Ishikawa (cell line): ENCODE measurements at regions not wholly inside any gene's neighbourhood (a gene's known extent, or its start where the extent isn't known, plus 50 kb on each side); places are given as distances from the start of the nearest gene placed in this dataset.

Experiments used
- CEBPB ChIP-seq: IDR thresholded peaks from 2 replicates; pipeline ENCODE4 v1.6.1; 2012
- CREB1 ChIP-seq: IDR thresholded peaks from 2 replicates; pipeline ENCODE4 v1.6.1; 2012; ENCODE audit warnings: low read depth
- EGR1 ChIP-seq: IDR thresholded peaks from 2 replicates; pipeline ENCODE4 v1.6.1; 2012
- EP300 ChIP-seq: IDR thresholded peaks from 2 replicates; pipeline ENCODE4 v1.6.1; 2012; ENCODE audit warnings: borderline replicate concordance
- FOXM1 ChIP-seq: IDR thresholded peaks from 2 replicates; pipeline ENCODE4 v1.6.1; 2012; ENCODE audit warnings: low read depth, borderline replicate concordance
- NFIC ChIP-seq: IDR thresholded peaks from 2 replicates; pipeline ENCODE4 v1.6.1; 2012
- RAD21 ChIP-seq: IDR thresholded peaks from 2 replicates; pipeline ENCODE4 v1.6.1; 2012; ENCODE audit warnings: low read depth
- TAF1 ChIP-seq: IDR thresholded peaks from 2 replicates; pipeline ENCODE4 v1.6.1; 2012; ENCODE audit warnings: low read depth, mild to moderate bottlenecking
- TCF12 ChIP-seq: IDR thresholded peaks from 2 replicates; pipeline ENCODE4 v1.6.1; 2012; ENCODE audit warnings: low read depth
- TEAD4 ChIP-seq: IDR thresholded peaks from 2 replicates; pipeline ENCODE4 v1.6.1; 2012
- YY1 ChIP-seq: IDR thresholded peaks from 2 replicates; pipeline ENCODE4 v1.6.1; 2012; ENCODE audit warnings: low read depth
- ZBTB7A ChIP-seq: IDR thresholded peaks from 2 replicates; pipeline ENCODE4 v1.6.1; 2012; ENCODE audit warnings: low read depth
- TF ChIP-seq, protein P1 (sequence below): IDR thresholded peaks from 2 replicates; pipeline ENCODE4 v1.6.1; 2012
- TF ChIP-seq, protein P2 (sequence below): IDR thresholded peaks from 2 replicates; pipeline ENCODE4 v1.6.1; 2012; ENCODE audit warnings: low read depth, mild to moderate bottlenecking
- TF ChIP-seq, protein P3 (sequence below): IDR thresholded peaks from 2 replicates; pipeline ENCODE4 v1.6.1; 2012

GRCh38 chr9:17962747-17963146, 383.9 kb downstream of the SH3GL2 start:
- TF ChIP-seq CEBPB, result no peak

DNA sequence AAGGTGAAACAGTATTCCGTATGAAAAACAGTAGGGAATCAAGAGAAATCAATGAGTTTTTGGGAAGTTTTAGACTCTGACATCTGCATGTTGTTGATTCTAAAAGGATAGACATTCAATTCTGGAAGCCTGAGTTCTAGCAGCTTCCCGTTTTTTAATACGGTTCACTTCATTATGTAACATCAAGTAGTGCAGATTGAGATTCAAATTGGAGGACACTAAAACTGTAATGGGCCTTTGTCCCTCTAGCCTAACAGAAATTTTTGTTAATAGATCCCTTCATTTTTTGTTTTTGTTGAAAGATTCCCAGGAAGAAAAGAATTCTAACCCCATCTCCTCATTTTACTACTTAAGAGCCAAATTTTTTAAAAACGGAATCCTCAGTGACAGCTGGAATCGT, 384.6 kb downstream of the SH3GL2 start:
- TF ChIP-seq, protein P1, sequence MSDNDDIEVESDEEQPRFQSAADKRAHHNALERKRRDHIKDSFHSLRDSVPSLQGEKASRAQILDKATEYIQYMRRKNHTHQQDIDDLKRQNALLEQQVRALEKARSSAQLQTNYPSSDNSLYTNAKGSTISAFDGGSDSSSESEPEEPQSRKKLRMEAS, result no peak
- TF ChIP-seq FOXM1 (no peak), CEBPB (no peak), EP300 (no peak), RAD21 (no peak), EGR1 (no peak), TAF1 (no peak), TCF12 (no peak), ZBTB7A (no peak), TEAD4 (no peak)
- TF ChIP-seq, protein P2, sequence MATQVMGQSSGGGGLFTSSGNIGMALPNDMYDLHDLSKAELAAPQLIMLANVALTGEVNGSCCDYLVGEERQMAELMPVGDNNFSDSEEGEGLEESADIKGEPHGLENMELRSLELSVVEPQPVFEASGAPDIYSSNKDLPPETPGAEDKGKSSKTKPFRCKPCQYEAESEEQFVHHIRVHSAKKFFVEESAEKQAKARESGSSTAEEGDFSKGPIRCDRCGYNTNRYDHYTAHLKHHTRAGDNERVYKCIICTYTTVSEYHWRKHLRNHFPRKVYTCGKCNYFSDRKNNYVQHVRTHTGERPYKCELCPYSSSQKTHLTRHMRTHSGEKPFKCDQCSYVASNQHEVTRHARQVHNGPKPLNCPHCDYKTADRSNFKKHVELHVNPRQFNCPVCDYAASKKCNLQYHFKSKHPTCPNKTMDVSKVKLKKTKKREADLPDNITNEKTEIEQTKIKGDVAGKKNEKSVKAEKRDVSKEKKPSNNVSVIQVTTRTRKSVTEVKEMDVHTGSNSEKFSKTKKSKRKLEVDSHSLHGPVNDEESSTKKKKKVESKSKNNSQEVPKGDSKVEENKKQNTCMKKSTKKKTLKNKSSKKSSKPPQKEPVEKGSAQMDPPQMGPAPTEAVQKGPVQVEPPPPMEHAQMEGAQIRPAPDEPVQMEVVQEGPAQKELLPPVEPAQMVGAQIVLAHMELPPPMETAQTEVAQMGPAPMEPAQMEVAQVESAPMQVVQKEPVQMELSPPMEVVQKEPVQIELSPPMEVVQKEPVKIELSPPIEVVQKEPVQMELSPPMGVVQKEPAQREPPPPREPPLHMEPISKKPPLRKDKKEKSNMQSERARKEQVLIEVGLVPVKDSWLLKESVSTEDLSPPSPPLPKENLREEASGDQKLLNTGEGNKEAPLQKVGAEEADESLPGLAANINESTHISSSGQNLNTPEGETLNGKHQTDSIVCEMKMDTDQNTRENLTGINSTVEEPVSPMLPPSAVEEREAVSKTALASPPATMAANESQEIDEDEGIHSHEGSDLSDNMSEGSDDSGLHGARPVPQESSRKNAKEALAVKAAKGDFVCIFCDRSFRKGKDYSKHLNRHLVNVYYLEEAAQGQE, result no peak
- TF ChIP-seq, protein P3, sequence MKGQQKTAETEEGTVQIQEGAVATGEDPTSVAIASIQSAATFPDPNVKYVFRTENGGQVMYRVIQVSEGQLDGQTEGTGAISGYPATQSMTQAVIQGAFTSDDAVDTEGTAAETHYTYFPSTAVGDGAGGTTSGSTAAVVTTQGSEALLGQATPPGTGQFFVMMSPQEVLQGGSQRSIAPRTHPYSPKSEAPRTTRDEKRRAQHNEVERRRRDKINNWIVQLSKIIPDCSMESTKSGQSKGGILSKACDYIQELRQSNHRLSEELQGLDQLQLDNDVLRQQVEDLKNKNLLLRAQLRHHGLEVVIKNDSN, result no peak

DNA sequence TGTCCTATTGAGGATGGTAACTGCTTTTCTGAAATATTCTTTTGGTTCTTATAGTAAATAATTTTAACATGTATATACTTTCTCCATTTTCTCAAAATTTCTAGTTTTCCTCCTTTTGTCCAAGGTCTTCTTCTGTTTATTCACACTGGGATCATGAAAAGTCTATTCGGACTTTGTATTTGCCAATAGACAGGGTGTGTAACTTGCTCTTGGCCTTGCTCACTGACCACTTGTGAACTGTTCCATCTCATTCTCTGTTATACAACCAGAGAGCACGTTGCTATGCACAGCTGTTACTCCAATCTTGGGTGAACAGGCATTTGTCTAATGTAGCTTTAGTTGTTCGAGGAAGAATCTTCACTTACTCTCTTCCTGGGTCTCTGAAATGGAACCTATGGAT, 388.9 kb downstream of the SH3GL2 start:
- no peak for TF ChIP-seq CEBPB
- TF ChIP-seq, protein P1, result no peak
- TF ChIP-seq RAD21, result no peak
- no peak for TF ChIP-seq EP300
- TF ChIP-seq, protein P3, result no peak
- no peak for TF ChIP-seq YY1
- TF ChIP-seq ZBTB7A, result no peak
- no peak for TF ChIP-seq NFIC
- no peak for TF ChIP-seq TCF12
- no peak for TF ChIP-seq EGR1
- TF ChIP-seq TAF1, result no peak
- TF ChIP-seq, protein P2, result no peak
- no peak for TF ChIP-seq FOXM1
- TF ChIP-seq CREB1, result no peak
- no peak for TF ChIP-seq TEAD4

- no peak for TF ChIP-seq CREB1
- TF ChIP-seq YY1, result no peak
- no peak for TF ChIP-seq FOXM1
- TF ChIP-seq, protein P3, result no peak
- TF ChIP-seq EGR1, result no peak
- TF ChIP-seq TEAD4, result no peak
- TF ChIP-seq, protein P1, result no peak
- TF ChIP-seq NFIC, result no peak
- TF ChIP-seq, protein P2, result no peak
- no peak for TF ChIP-seq TAF1
- no peak for TF ChIP-seq RAD21
- no peak for TF ChIP-seq CEBPB
- TF ChIP-seq TCF12, result no peak
- TF ChIP-seq ZBTB7A, result no peak
Measured at GRCh38 chr9:17969232-17969631, 390.4 kb downstream of the SH3GL2 start.
